Lung (tissue), 11 donors: ENCODE measurements at regions not wholly inside any gene's neighbourhood (a gene's known extent, or its start where the extent isn't known, plus 50 kb on each side); places are given as distances from the start of the nearest gene placed in this dataset.

Experiments used
- ATAC-seq: fragments of 200-7000 bp; cut with Tn5 transposase; one replicate; pipeline ENCODE4 v1.9.1; 2020; ENCODE audit warnings: moderate number of reproducible peaks; ENCODE audit not compliant: insufficient read depth, low FRiP score
- DNase-seq, 3 donors: peaks; one replicate each; pipeline ENCODE4 v3.0.0-alpha.2; 2013 to 2017
- H3K27ac ChIP-seq, 2 donors: one replicate each; pipeline ENCODE4 v1.5.1; 2013; ENCODE audit warnings: mild to moderate bottlenecking in 2 of 2, moderate library complexity in 2 of 2, control low read depth in 1 of 2, inconsistent platforms in 1 of 2, low read depth in 1 of 2, low read length in 1 of 2
- H3K27me3 ChIP-seq, 3 donors: one replicate each; pipeline ENCODE4 v1.5.1; 2013; ENCODE audit warnings: low read length in 2 of 3; ENCODE audit not compliant: control insufficient read depth in 3 of 3, insufficient read depth in 3 of 3
- H3K36me3 ChIP-seq, 4 donors: one replicate each; pipeline ENCODE4 v1.5.1; 2013; ENCODE audit warnings: low read length in 4 of 4, mild to moderate bottlenecking in 1 of 4, moderate library complexity in 1 of 4; ENCODE audit not compliant: control insufficient read depth in 4 of 4, insufficient read depth in 4 of 4
- H3K4me1 ChIP-seq, 5 donors: one replicate each; pipeline ENCODE4 v1.5.1; 2013; ENCODE audit warnings: low read length in 5 of 5, mild to moderate bottlenecking in 2 of 5, moderate library complexity in 1 of 5; ENCODE audit not compliant: control insufficient read depth in 5 of 5, insufficient read depth in 5 of 5
- H3K4me3 ChIP-seq: one replicate; pipeline ENCODE4 v1.5.1; 2013; ENCODE audit warnings: mild to moderate bottlenecking, control low read depth, moderate library complexity
- H3K9ac ChIP-seq, 2 donors: one replicate each; pipeline ENCODE4 v1.5.1; 2013; ENCODE audit warnings: low read length in 2 of 2, control low read depth in 1 of 2; ENCODE audit not compliant: insufficient read depth in 1 of 2
- H3K9me3 ChIP-seq, 4 donors: one replicate each; pipeline ENCODE4 v1.5.1; 2013; ENCODE audit warnings: low read length in 3 of 4, mild to moderate bottlenecking in 1 of 4, moderate library complexity in 1 of 4; ENCODE audit not compliant: control insufficient read depth in 4 of 4, insufficient read depth in 3 of 4
- CTCF ChIP-seq: IDR thresholded peaks from 2 replicates; pipeline ENCODE4 v1.5.1; 2012; ENCODE audit warnings: mild to moderate bottlenecking; ENCODE audit errors: control extremely low read depth, extremely low read depth
- WGBS, 2 donors: extraction: QIAGEN DNeasy Blood & Tissue Kit; methylation state at CpG; one replicate each; pipeline ENCODE4 v1.1.7; 2013; 5-methylcytosine and 5-hydroxymethylcytosine counted together
- donor health status: control.
- donor health status: control.
- donor health status: Bipolar disorder and iron deficiency.
- donor health status: healthy.
- donor health status: DM: yes; HTN: yes; CAD: no.

GRCh38 chr13:61170856-61171255, 244.8 kb downstream of the PCDH20 start:
- H3K9ac ChIP-seq, result no peak overlapping the region
- H3K9me3 ChIP-seq, result no peaks in the 10 kb centered on the region
- H3K4me3 ChIP-seq, result no peak overlapping the region
- no peak for ATAC-seq
- DNase-seq, result peak in 1 of 3 donors; percentile 20
- H3K27ac ChIP-seq, result no peak overlapping the region
- TF ChIP-seq CTCF, result no peak
- H3K4me1 ChIP-seq, result peaks cover 0 to 4% (median 0%) of the 10 kb centered on the region in 5 donors
- H3K36me3 ChIP-seq, result no peaks in the 10 kb centered on the region
- no peaks in the 10 kb centered on the region for H3K27me3 ChIP-seq

GRCh38 chr13:61162636-61163035, 253.0 kb downstream of the PCDH20 start:
- H3K9ac ChIP-seq, result no peak overlapping the region
- H3K4me3 ChIP-seq, result no peak overlapping the region
- no peak for TF ChIP-seq CTCF
- H3K4me1 ChIP-seq, result peaks cover 0 to 3% (median 0%) of the 10 kb centered on the region in 5 donors
- no peak for ATAC-seq
- peak overlapping the region in 1 of 2 donors; percentile 87 for H3K27ac ChIP-seq
- no peaks in the 10 kb centered on the region for H3K9me3 ChIP-seq
- DNase-seq, result no peak
- H3K27me3 ChIP-seq, result no peaks in the 10 kb centered on the region
- WGBS, 2 donors, result 54 to 79% methylated on average over 1 of the region's 1 CpG
- no peaks in the 10 kb centered on the region for H3K36me3 ChIP-seq

- DNase-seq (peak in 1 of 3 donors; percentile 21), ATAC-seq (no peak)
- no peaks in the 10 kb centered on the region for H3K36me3 ChIP-seq
- peak overlapping the region in 1 of 2 donors; percentile 87 for H3K27ac ChIP-seq
- H3K9ac ChIP-seq, result no peak overlapping the region
- no peaks in the 10 kb centered on the region for H3K9me3 ChIP-seq
- no peak for TF ChIP-seq CTCF
- no peaks in the 10 kb centered on the region for H3K27me3 ChIP-seq
- 65 to 76% methylated on average over 3 of the region's 3 CpGs for WGBS, 2 donors
- no peak overlapping the region for H3K4me3 ChIP-seq
- H3K4me1 ChIP-seq, result peaks cover 0 to 3% (median 0%) of the 10 kb centered on the region in 5 donors
These were observed 253.5 kb downstream of the PCDH20 start for GRCh38 chr13:61162106-61162505.

- Histone ChIP-seq H3K36me3 (no peaks in the 10 kb centered on the region), H3K27me3 (no peaks in the 10 kb centered on the region), H3K9me3 (no peaks in the 10 kb centered on the region), H3K9ac (no peak overlapping the region), H3K27ac (no peak overlapping the region), H3K4me1 (no peaks in the 10 kb centered on the region), H3K4me3 (no peak overlapping the region)
- 80 to 85% methylated on average over 1 of the region's 1 CpG for WGBS, 2 donors
- no peak for TF ChIP-seq CTCF
- DNase-seq (peak in 1 of 3 donors; percentile 20), ATAC-seq (no peak)
These were observed 258.9 kb downstream of the PCDH20 start for GRCh38 chr13:61156753-61157152.
